ENCODE measurements at regions not wholly inside any gene's neighbourhood (a gene's known extent, or its start where the extent isn't known, plus 50 kb on each side); places are given as distances from the start of the nearest gene placed in this dataset.

DNA sequence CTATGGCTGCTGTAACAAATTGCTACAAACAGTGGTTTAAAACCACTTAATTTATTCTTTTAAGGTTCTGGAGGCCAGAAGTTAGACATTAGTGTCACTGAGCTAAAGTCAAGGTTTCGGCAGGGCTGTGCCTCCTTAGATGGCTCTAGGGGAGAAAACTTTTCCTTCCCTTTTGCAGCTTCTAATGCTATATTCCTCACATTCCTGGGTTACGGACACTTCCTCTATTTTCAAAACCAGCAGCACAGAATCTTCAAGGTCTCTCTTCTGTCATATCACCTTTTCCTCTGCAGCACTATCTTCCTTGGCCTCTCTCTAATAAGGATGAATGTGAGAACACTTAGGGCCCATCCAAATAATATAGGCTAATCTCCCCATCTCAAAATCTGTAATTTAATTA lies 87.0 kb downstream of the C11orf87 start:
- DNase-seq (ENCODE audit: low spot score in 2 of 2): no peak
- WGBS, 2 donors: 87 to 96% methylated on average over 2 of the region's 2 CpGs
- no peak for TF ChIP-seq POLR2A (IDR thresholded peaks at IDR 0.05)
- no peak for TF ChIP-seq CTCF (IDR thresholded peaks at IDR 0.05)
- intact Hi-C loops (cut with DNase I; ENCODE audit: low total_unique reads): no loop called here
- no peak overlapping the region for H3K4me3 ChIP-seq (ENCODE audit: low read depth, poor library complexity, severe bottlenecking)

GRCh38 chr11:109510316-109510715 lies 88.3 kb downstream of the C11orf87 start:
- DNase-seq (ENCODE audit: low spot score in 2 of 2): no peak
- no peak overlapping the region for H3K4me3 ChIP-seq (ENCODE audit: low read depth, poor library complexity, severe bottlenecking)
- TF ChIP-seq POLR2A (IDR thresholded peaks at IDR 0.05) (no peak), CTCF (IDR thresholded peaks at IDR 0.05) (no peak)
- intact Hi-C loops (cut with DNase I; ENCODE audit: low total_unique reads): no loop called here
- WGBS, 2 donors: 78 to 80% methylated on average over 1 of the region's 1 CpG

DNA sequence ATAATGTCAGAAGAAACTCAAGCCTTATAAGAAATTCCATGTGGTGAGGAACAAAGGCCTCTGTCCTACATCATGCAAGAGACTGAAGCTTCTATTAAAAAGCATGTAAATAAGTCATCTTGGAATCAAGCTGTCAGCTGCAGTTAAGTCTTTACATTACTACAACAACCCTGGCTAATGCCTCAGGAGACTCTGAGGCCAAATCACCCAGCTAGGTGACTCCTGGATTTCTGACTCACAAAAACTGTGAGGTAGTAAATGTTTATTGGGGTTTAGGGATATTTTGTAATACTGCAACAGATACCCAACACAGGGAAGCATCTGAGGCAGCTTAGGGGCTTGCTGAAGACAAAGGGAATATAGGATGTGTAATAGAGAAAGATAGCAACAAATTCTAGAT lies 89.6 kb downstream of the C11orf87 start:
- TF ChIP-seq POLR2A (IDR thresholded peaks at IDR 0.05): no peak
- TF ChIP-seq CTCF (IDR thresholded peaks at IDR 0.05): no peak
- intact Hi-C loops (cut with DNase I; ENCODE audit: low total_unique reads): no loop called here
- DNase-seq (ENCODE audit: low spot score in 2 of 2): no peak
- H3K4me3 ChIP-seq (ENCODE audit: low read depth, poor library complexity, severe bottlenecking): no peak overlapping the region

DNA sequence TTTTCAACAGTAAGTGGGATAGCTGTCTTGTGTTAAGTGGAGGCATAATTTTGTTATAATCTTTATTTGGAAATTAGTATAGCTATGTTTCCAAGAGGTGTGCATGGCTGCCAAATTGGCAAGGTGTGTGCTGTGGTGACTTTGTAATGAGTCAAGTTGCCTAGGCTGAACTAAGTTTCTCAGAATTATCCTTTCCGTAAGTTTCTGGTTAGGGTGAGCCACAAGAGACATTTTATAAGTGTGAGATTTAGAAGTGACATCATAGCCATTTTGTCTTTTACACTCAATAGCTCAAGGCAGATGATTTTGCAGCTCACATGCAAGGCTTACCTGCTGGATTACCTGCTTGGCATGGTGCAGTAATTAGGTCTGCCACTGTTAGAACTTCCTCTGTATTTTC lies 90.3 kb downstream of the C11orf87 start:
- 38 to 45% methylated on average over 1 of the region's 1 CpG for WGBS, 2 donors
- TF ChIP-seq POLR2A (IDR thresholded peaks at IDR 0.05) (no peak), CTCF (IDR thresholded peaks at IDR 0.05) (no peak)
- no peak overlapping the region for H3K4me3 ChIP-seq (ENCODE audit: low read depth, poor library complexity, severe bottlenecking)
- no peak for DNase-seq (ENCODE audit: low spot score in 2 of 2)
- intact Hi-C loops (cut with DNase I; ENCODE audit: low total_unique reads): no loop called here

DNA sequence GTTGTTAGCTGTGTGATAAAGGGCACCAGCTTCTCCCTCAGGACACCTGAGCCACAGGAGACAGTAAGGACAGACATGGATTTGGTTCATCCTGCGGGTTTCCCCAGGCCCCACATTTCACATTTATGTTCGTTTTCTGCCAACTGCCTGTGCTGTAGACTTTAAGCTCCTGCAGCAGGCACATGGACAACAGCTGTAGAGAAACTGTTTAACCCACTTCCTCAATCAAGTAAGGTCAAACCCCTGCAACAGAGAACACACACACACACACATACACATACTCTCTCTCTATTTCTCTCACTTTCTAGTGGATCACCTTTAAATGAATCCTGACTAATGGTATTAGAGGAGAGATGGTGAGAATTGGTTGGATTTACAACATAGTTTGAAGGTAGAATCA lies 90.7 kb downstream of the C11orf87 start:
- intact Hi-C loops (cut with DNase I; ENCODE audit: low total_unique reads): no loop called here
- WGBS, 2 donors: 51% methylated on average over 2 of the region's 2 CpGs
- DNase-seq (ENCODE audit: low spot score in 2 of 2): no peak
- TF ChIP-seq CTCF (IDR thresholded peaks at IDR 0.05) (no peak), POLR2A (IDR thresholded peaks at IDR 0.05) (no peak)
- no peak overlapping the region for H3K4me3 ChIP-seq (ENCODE audit: low read depth, poor library complexity, severe bottlenecking)

DNA sequence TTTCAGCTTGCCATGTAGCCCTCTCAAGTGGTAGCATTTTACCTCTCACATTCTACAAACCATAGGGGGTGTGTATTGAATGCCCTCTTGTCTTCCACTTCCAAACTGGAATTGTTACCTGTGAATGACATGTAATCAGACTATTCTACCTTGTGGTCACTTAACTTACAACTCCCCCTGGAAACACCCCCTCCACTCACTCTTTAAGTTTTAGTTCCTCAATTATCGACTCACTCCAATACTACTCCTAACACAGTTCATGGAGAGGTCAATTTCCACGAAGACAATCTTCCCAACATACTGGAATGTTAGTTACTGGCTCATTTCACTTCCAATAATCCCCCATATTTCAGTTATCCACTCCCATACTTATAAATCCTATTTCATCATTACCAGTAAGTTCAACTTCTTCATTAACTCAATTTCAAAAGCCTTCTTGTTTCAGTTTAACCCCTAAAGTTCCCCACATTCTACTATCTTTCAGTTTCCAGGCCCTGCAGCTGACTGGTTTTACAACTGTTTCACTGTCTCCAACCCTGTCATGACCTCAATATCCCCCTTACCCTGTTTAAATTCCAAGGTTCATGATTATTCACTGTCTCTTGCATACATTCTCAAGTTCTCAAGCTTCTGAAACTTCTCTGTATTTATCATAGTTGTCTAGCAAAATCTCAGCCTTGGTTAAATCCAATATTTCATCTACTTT lies 92.5 kb downstream of the C11orf87 start:
- 76 to 79% methylated on average over 2 of the region's 2 CpGs for WGBS, 2 donors
- TF ChIP-seq POLR2A (IDR thresholded peaks at IDR 0.05) (no peak), CTCF (IDR thresholded peaks at IDR 0.05) (no peak)
- DNase-seq (ENCODE audit: low spot score in 2 of 2): no peak
- intact Hi-C loops (cut with DNase I; ENCODE audit: low total_unique reads): no loop called here
- no peak overlapping the region for H3K4me3 ChIP-seq (ENCODE audit: low read depth, poor library complexity, severe bottlenecking)
